NCI-H446 (cell line): ENCODE measurements at regions not wholly inside any gene's neighbourhood (a gene's known extent, or its start where the extent isn't known, plus 50 kb on each side); places are given as distances from the start of the nearest gene placed in this dataset.
"Not testable (repeated sequence)": the region's sequence is repeated elsewhere in the genome, so short reads cannot be mapped to it uniquely, and the experiment has no call there.

Source experiments
- DNase-seq, 2 experiments: peaks; one replicate each; lab custom pipeline; 2025; lab: John Stamatoyannopoulos, UW

- no peak for DNase-seq
Measured at GRCh38 chr5:85545129-85545528, 1072.6 kb upstream of the COX7C start.

DNA sequence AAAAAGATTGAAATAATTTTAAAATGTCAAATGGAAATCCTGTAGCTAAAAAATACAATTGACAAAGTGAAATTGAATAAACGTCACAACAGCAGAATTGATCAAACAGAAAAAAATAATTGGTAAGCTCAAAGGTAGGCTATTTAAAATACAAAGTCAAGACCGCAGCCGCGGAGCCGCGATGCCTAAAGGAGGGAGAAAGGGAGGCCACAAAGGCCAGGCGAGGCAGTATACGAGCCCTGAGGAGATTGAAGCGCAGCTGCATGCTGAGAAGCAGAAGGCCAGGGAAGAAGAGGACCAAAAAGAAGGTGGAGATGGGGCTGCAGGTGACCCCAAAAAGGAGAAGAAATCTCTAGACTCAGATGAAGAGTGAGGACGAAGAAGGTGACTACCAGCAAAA, 1068.5 kb upstream of the COX7C start:
- no peak for DNase-seq

GRCh38 chr5:85549836-85550599, 1067.7 kb upstream of the COX7C start:
- DNase-seq, result no peak

GRCh38 chr5:85556464-85556863, 1061.3 kb upstream of the COX7C start:
- no peak for DNase-seq

DNA sequence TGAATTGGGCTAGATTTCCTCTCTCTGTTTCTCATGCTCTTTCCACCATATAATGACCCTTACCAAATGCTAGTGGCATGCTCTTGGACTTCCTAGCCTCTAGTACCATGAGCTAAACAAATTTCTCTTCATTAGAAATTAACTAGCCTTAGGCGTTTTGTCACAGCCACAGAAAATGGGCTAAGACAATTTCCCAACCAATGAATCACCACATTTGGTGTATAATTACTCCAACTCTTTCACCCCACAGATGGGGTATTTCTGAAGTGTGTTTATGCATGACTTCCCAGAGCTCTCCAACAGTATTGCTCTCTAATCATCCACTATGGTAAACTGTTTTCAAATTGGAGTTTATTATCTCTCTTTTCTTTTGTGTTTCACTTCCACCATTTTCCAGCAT, 1041.1 kb upstream of the COX7C start:
- peak; percentile 54 to 77 for DNase-seq

GRCh38 chr5:85587806-85588205, 1029.9 kb upstream of the COX7C start:
- not testable (repeated sequence) for DNase-seq

DNA sequence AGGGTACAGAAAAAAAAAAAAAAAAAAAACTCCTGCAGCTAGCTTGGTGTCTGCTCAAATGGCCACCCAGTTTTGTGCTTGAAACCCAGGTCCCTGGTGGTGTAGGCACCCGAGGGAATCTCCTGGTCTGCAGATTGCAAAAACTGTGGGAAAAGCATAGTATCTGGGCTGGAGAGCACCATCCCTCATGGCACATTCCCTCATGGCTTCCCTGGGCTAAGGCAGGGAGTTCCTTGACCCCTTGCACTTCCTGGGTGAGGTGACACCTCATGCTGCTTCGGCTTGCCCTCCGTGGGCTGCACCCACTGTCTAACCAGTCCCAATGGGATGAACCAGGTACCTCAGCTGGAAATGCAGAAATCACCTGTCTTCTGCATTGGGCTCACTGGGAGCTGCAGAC, 1029.5 kb upstream of the COX7C start:
- not testable (repeated sequence) for DNase-seq

DNA sequence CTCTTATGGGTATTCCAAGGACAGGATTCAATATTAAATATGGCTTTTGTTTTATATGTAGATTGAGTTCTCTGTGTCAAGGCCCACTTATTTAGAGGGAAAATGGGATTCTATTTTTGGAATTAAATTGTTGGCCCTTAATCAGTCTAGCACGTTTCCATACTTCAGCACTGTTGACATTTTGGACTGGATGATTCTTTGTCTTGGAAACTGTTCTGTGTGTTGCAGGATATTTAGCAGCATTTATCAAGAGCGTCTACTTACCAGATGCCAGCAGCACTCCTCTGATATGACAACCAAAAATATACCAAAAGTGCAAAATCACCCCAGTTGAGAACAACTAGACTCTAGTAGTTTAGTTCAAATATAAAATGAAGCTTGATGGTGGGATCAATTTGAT, 1027.0 kb upstream of the COX7C start:
- no peak for DNase-seq

DNA sequence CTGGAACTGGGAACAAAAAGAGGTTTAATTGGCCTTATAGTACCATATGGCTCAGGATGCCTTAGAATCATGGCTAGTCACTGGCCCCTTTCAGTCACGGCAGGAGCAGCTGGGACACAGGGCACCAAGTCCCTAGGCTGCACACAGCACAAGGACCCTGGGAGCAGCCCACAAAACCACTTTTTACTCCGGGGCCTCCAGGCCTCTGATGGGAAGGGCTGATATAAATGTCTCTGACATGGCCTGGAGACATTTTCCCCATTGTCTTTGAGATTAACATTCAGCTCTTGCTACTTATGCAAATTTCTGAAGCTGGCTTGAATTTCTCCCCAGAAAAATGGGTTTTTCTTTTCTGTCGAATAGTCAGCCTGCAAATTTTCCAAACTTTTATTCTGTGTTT, 1026.4 kb upstream of the COX7C start:
- no peak for DNase-seq

DNA sequence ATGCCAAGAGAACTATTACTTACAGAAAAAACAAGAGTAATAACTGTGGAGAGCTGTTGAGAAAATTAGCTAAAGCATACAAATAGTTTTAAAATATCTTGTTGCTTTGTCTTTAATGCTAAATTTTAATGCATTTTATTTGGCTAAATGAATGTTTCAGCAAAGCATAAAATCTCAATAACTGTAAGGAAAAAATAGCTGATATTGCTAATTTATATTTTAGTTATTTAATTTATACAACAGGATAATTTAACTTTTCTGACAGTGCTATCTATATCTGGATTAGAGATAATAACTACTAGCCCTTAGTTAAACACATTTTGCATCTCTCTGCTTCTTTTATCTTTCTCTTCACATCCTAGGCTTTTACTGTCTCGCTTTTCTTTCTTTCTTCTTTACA, 1014.9 kb upstream of the COX7C start:
- no peak for DNase-seq

DNA sequence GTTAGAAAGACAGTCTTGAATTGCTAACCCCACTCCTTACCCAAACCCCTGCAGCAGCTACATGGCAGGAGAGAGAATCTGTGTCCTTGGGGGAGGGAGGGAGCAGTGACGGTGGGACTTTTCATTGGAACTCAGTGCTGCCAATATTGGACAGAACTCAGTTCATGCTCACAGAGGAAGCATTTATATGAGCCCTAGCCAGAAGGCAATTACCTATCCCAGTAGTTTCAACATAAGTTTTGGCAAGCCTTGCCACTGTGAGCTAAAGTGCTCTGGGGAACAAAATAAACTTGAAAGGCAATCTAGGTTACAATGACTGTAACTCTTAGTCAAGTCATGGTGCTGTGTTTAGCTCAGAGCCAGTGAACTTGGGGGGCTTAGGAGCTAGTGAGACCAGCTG, 1013.4 kb upstream of the COX7C start:
- peak; percentile 58 to 79 for DNase-seq

GRCh38 chr5:85604786-85605185, 1013.0 kb upstream of the COX7C start:
- DNase-seq, result no peak

DNA sequence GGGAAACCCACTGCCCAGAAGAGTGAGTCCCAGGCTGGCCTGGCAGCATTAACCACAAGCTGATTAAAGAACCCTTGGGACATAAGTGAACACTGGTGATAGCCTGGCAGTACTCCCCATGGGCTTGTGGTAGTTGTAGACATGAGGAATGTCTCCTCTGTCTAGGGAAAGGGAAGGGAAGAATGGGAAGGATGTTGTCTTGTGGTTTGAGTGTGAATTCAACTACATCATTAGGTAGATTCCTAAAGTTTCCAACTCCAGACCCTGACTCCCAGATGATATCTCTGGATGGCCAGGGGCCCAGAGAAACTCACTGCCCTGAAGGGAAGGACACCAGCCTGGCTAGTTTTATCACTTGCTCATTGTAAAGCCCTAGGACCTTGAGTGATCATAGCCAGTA, 1012.4 kb upstream of the COX7C start:
- DNase-seq, result no peak

DNA sequence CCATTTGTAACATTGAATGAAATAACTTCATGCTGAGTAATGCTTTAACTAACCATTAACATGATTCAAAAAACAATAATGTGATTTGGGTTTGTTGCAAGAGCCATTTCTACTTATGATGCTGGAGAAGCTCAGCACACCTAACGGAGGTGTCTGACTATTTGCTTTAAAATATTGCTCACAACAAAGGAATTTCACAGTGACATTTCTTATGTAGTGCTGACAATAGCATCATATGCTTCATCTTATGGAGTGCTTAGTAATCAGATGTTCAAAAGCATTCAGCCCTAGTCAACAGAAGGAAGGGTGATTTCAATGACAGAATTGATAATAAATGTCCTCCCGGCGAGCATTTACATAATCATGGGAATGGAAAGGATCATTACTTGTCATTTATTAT, 1003.3 kb upstream of the COX7C start:
- no peak for DNase-seq

- DNase-seq, result no peak
Measured at GRCh38 chr5:85621668-85622067, 996.1 kb upstream of the COX7C start.

DNA sequence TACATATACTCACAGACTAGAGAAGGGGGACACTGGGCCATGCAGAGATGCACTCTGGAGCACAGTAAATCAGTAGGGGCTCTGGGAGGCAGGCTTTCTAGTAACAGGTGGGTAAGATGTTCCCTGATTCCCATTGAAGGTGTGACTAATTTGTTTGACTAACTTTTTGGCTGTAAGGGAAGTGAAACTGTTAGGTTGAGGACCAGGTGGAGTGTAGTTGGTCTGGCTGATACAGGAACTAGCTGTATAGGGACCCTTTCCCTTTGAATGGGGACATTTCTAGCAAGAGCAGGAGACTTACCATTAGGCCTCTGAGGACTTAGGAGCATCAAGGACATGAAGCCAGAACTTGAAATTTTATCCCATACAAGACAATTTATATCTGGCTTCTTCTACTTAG, 989.6 kb upstream of the COX7C start:
- no peak for DNase-seq

DNA sequence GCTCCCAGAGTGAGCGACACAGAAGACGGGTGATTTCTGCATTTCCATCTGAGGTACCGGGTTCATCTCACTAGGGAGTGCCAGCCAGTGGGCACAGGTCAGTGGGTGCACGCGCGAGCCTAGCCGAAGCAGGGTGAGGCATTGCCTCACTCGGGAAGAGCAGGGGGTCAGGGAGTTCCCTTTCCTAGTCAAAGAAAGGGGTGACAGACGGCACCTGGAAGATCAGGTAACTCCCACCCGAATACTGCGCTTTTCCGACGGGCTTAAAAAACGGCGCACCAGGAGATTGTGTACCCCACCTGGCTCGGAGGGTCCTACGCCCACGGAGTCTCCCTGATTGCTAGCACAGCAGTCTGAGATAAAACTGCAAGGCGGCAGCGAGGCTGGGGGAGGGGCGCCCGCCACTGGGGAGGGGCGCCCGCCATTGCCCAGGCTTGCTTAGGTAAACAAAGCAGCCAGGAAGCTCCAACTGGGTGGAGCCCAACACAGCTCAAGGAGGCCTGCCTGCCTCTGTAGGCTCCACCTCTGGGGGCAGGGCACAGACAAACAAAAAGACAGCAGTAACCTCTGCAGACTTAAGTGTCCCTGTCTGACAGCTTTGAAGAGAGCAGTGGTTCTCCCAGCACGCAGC, 979.1 kb upstream of the COX7C start:
- DNase-seq, result not testable (repeated sequence)

- no peak for DNase-seq
Measured at GRCh38 chr5:85646036-85646435, 971.7 kb upstream of the COX7C start.

DNA sequence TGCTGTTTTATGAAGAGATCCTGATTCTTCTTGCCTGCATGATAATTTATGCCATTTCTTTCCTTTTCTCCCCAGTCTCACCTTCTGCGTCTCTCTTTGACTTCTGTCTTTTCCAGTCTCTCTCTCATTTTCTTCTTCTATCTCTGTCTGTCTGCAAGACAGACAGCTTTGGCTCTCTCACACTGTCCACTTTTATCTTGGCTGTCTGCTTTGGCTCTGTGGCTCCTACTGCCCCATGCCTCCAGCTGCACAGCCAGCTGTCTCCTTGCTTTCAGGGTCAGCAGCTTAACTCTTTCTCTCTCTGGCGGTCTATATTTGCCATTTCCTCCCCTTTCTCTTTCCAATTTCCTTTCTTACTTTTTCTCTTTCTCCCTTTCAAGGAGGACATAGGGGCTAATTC, 971.1 kb upstream of the COX7C start:
- DNase-seq, result no peak

DNA sequence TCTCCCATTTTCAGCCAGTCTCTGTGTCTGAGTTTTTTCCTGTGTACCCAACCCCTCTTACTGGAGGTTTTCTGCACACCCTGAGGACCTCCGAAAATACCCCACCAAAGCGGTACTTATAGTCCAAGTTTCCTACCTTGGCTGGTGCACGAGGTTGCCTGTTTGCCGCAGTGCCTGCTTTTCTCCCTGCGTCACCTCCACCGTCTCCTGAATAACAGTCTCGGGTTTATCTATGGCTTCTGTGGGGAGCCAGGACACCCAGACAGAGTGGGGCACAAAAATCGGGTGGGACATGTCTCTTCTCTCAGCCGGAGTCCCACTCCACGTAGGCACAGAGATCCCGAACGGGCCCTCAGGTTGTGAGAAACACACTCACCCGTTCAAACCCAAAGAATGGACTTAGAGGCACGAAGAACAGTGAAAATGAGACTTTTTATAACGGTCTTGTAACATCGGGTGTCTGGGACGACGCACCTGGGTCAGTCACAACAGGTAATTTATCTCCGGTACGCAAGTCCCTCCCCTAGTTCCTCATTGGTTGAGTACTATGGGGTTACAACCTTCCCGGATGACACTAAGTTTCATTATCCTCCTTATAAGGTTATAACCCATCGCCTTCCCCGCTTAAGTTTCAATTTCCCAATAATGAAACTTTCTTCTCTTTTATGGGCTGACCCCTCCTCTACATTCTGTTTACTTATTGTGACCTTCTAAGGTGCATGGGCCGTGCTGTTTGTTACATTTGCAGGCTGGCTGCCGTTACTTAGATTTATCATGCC, 970.2 kb upstream of the COX7C start:
- DNase-seq, result no peak

DNA sequence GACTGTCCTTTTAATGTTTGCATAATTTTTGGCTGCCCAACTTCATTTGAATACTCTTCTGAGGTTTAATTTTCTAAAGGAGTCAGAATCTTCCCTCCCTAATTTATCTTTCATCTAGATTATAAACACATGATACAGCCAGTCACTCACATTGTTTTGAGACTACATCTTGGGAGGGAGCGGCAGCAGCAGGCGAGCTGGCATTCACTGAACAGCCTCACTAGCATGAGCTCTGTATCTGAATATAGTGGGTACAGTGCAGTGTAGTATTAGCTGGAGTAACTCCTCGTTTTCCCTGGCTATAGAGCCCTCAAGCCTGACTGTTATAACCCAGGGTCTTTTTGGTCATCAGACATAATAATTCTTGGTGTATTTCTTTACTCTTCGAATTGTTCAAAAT, 969.2 kb upstream of the COX7C start:
- no peak for DNase-seq

- DNase-seq, result no peak
Measured at GRCh38 chr5:85651731-85652130, 966.0 kb upstream of the COX7C start.

GRCh38 chr5:85654144-85654543, 963.6 kb upstream of the COX7C start:
- DNase-seq, result not testable (repeated sequence)
